ENCODE measurements at regions not wholly inside any gene's neighbourhood (a gene's known extent, or its start where the extent isn't known, plus 50 kb on each side); places are given as distances from the start of the nearest gene placed in this dataset.

- H3K4me3 ChIP-seq, result no peak overlapping the region
- no peaks in the 10 kb centered on the region for H3K4me1 ChIP-seq
- intact Hi-C loops (cut with micrococcal nuclease), result no loop called here
- no peak overlapping the region for H3K27ac ChIP-seq (replicated peaks)
- no peaks in the 10 kb centered on the region for H3K27me3 ChIP-seq (ENCODE audit: low read depth)
- H3K9me3 ChIP-seq (replicated peaks), result peaks cover 5% of the 10 kb centered on the region
- no peak for TF ChIP-seq CTCF (IDR thresholded peaks at IDR 0.05; ENCODE audit: borderline replicate concordance)
- DNase-seq, result no peak
- no peaks in the 10 kb centered on the region for H3K36me3 ChIP-seq
These were observed 307.4 kb upstream of the COL8A1 start for GRCh38 chr3:99330924-99331532.

GRCh38 chr3:99330281-99330680 is 308.1 kb upstream of the COL8A1 start:
- peak; percentile 13 for DNase-seq
- no peaks in the 10 kb centered on the region for H3K27me3 ChIP-seq (ENCODE audit: low read depth)
- H3K4me3 ChIP-seq, result no peak overlapping the region
- H3K36me3 ChIP-seq, result no peaks in the 10 kb centered on the region
- peaks cover 5% of the 10 kb centered on the region for H3K9me3 ChIP-seq (replicated peaks)
- H3K27ac ChIP-seq (replicated peaks), result no peak overlapping the region
- TF ChIP-seq CTCF (IDR thresholded peaks at IDR 0.05; ENCODE audit: borderline replicate concordance), result no peak
- no peaks in the 10 kb centered on the region for H3K4me1 ChIP-seq
- intact Hi-C loops (cut with micrococcal nuclease), result no loop called here

- Histone ChIP-seq H3K4me1 (no peaks in the 10 kb centered on the region), H3K36me3 (no peaks in the 10 kb centered on the region), H3K27me3 (ENCODE audit: low read depth) (no peaks in the 10 kb centered on the region), H3K4me3 (no peak overlapping the region), H3K9me3 (replicated peaks) (no peaks in the 10 kb centered on the region), H3K27ac (replicated peaks) (no peak overlapping the region)
- intact Hi-C loops (cut with micrococcal nuclease), result no loop called here
- no peak for DNase-seq
- TF ChIP-seq CTCF (IDR thresholded peaks at IDR 0.05; ENCODE audit: borderline replicate concordance), result no peak
These were observed 313.0 kb upstream of the COL8A1 start for GRCh38 chr3:99325402-99325801.

- Histone ChIP-seq H3K27ac (replicated peaks) (no peak overlapping the region), H3K9me3 (replicated peaks) (no peaks in the 10 kb centered on the region), H3K4me1 (no peaks in the 10 kb centered on the region), H3K36me3 (no peaks in the 10 kb centered on the region), H3K27me3 (ENCODE audit: low read depth) (no peaks in the 10 kb centered on the region), H3K4me3 (no peak overlapping the region)
- intact Hi-C loops (cut with micrococcal nuclease), result no loop called here
- DNase-seq, result no peak
- TF ChIP-seq CTCF (IDR thresholded peaks at IDR 0.05; ENCODE audit: borderline replicate concordance), result no peak
These were observed 313.7 kb upstream of the COL8A1 start for GRCh38 chr3:99324636-99325203.

- no peaks in the 10 kb centered on the region for H3K27me3 ChIP-seq (ENCODE audit: low read depth)
- no peak overlapping the region for H3K4me3 ChIP-seq
- H3K4me1 ChIP-seq, result no peaks in the 10 kb centered on the region
- TF ChIP-seq CTCF (IDR thresholded peaks at IDR 0.05; ENCODE audit: borderline replicate concordance), result no peak
- intact Hi-C loops (cut with micrococcal nuclease), result no loop called here
- no peak overlapping the region for H3K27ac ChIP-seq (replicated peaks)
- no peaks in the 10 kb centered on the region for H3K36me3 ChIP-seq
- no peaks in the 10 kb centered on the region for H3K9me3 ChIP-seq (replicated peaks)
- DNase-seq, result no peak
These were observed 314.5 kb upstream of the COL8A1 start for GRCh38 chr3:99323940-99324339.

Measured in left ventricle myocardium inferior (tissue), 1 donor.